ENCODE measurements at regions not wholly inside any gene's neighbourhood (a gene's known extent, or its start where the extent isn't known, plus 50 kb on each side); places are given as distances from the start of the nearest gene placed in this dataset.

DNA sequence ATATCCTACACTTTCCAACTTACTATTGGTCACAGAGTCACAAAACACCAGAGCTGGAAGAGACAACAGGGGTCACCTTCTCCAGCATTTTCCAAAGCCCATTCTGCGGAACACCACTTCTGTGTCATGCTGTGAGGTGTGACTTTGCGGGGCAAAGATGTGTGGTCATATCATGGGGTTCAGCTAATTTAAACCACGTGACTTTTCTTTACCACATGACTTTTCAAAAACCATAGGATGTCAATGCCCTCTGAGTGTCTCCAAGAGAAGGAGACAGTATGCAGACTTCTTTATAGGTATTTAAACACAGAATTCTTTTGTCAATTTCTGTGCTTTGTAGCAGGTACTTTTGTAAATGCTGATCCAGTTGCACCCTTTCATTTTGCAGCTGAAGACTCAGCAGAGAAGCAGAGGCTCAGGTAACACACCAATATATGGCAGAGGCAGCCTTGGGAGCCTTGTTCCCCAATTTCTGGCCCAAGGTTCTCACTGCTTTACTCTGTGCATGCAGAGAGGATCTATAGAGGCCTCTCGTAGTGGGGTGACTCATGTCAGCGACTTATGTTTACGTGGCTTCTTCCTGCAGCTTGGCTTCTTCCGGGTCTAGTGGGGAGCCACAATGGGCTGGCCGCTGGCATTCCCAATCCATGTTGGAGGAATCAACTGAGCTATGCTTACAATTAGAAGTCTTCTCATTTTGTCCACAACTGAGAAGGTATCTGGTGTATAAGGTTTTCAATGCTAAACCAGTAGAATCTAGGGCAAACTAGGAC, 104.0 kb upstream of the RHOBTB1 start:
- TF ChIP-seq CTCF (IDR thresholded peaks at IDR 0.05) (no peak), POLR2AphosphoS5 (IDR thresholded peaks at IDR 0.05) (no peak)

All from breast epithelium (tissue), 3 donors.